ENCODE measurements at regions not wholly inside any gene's neighbourhood (a gene's known extent, or its start where the extent isn't known, plus 50 kb on each side); places are given as distances from the start of the nearest gene placed in this dataset.
"Not testable (repeated sequence)": the region's sequence is repeated elsewhere in the genome, so short reads cannot be mapped to it uniquely, and the experiment has no call there.

DNA sequence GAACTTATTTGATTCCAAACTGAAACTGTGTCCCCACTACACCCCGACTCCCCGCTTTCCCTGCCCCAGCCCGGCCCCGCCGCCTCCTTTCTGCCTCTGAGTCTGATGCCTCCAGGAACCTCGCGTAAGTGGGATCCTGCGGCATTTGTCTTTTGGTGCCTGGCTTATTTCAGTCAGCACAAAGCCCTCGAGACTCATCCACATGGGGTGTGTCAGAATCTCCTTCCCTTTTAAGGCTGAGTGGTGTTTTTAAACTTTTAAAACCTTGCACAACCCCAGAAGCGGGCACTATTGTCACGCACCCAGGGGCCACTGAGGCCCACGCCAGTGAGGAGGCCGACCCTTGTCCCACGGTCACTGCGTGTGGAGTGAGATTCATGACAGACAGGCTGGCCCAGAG is 206.9 kb downstream of the NPIPB11 start:
- peak; percentile 21 for DNase-seq

- DNase-seq, result no peak
Measured at GRCh38 chr16:29198731-29199521, 207.6 kb downstream of the NPIPB11 start.

GRCh38 chr16:29198231-29198630 is 208.3 kb downstream of the NPIPB11 start:
- no peak for DNase-seq

GRCh38 chr16:29197494-29198100 is 208.9 kb downstream of the NPIPB11 start:
- DNase-seq, result not testable (repeated sequence)

DNA sequence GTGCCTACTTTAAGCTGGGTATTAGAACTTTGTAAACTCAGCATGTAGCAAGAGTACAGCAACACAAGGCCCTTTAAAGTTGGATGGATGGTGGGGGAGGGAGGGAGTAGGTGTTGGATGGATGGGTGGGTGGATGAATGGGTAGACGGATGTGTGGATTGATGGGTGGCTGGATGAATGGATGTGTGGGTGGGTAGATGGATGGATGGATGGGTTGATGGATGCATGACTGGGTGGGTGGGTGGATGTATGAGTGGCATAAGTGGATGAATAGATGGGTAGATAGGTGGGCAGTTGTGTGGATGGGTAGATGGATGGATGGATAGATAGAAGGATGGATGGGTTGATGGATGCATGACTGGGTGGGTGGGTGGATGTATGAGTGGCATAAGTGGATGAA is 209.8 kb downstream of the NPIPB11 start:
- DNase-seq, result not testable (repeated sequence)

- peak; percentile 64 for DNase-seq
Measured at GRCh38 chr16:29195116-29195872, 210.4 kb downstream of the LAT start.

DNA sequence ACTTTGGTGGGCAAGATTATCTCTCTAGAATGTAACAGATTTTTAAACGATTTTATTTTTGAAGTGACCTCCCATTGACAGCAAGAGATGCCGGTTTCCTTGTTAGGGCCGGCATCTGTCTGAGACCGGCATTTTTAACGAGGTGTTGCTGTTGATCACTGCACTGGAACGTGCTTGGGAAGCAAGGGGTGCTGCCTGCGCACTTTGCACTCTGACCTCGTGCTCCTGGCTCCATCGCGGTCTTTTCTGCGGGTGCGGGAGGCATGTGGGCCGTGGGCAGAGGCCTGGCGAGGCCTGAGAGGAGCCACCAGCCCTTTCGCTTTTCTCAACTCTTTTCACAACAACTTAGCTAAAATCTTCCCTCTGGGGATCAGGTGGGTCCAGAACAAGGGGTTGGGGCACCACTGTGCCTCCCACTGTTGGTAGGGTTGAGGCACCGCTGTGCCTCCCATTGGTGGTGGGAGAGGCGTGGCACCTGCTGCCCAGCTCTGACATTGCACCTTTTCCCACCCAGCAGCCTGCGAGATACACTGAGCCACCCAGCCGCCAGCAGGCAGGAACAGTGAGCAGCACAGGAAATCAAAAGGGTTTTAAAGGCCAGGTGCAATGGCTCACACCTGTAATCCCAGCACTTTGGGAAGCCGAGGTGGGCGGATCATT is 209.5 kb downstream of the LAT start:
- not testable (repeated sequence) for DNase-seq

DNA sequence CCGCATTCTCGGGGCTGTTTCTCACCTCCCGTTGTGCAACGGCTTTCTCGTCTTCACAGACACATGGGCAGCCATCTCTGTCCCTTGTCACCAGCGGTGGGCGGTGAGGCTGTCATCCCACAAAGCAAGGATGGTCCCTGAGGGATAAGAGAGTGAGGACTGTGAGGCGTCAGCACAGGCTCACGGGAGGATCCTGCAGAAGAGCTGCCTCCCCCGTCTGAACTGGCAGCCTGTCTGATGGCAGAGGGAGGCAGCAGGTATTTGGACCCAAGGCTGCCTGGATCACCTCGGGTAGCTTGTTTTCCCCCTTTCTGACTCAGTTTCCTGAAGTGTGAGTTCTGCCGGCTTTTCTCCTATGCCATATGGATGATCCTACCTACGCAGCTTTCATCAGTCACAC is 208.8 kb downstream of the LAT start:
- not testable (repeated sequence) for DNase-seq

GRCh38 chr16:29193248-29193574 is 208.4 kb downstream of the LAT start:
- not testable (repeated sequence) for DNase-seq

DNA sequence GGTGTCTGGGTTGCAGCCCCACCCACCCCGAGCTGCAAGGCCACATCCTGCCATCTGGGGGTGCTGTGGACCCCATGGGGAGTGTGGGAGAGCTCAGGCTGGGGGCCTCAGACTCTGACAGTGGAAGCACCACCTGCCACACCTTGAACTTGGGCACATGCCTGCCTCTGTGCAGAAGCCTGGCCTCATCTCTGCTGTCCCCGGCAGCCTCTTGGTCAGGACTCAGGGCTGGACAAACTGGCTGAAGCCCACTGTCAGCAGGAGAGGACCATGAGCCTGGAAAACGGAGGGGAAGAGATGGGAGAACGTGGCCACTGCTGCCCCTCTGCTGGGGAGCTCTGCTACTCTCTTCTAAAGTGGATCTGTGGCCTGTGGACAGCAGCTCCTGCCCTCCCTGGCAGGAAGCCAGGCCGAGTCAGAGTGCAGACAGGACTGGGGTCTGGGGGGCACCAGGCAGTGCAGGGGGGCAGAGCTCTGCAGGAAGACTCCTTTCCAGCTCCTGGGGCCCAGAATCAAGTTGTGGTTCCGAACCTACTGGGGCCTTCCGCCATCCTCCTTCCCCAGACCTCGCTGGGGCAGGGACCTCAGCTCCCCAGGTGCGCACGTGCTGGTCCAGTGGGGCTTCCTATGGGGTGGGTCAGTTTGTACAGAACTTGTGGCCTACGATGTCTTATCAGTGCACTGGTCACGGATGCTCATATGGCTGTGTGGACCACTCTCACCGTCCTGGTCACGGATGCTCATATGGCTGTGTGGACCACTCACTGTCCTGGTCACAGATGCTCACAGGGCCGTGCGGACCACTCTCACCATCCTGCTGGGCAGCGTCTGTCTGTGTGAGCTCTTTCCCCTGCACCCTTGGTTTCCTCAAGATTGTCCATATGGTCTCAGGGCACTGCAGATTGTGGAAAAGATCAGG is 207.7 kb downstream of the LAT start:
- no peak for DNase-seq

DNA sequence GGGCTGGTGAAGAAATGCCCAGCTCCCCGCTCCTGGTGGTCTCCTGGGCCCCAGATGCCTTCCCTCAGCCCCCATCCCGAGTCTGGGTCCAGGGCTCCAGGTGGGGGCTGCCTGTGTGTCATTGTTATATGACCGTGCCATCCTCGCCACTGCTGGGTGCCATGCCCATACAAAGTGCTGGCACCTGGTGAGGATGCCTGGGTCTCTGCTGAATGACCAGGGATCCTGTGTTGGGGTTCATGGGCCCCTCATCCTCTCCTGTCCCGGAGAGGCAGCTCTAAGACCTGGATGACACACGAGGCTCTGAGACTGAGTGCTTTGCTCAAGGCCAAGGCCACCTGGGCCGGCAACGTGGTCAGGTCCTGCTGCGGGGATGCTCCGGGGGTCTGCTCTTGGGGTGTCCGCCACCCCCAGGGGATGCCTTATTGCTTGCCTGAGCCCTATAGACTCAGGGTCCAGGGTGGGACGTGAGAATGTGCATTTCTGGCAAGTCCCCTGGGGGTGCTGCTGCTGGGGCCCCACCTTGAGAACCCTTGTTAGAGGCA is 206.9 kb downstream of the LAT start:
- DNase-seq, result not testable (repeated sequence)

GRCh38 chr16:29190553-29191431 is 205.9 kb downstream of the LAT start:
- not testable (repeated sequence) for DNase-seq

- not testable (repeated sequence) for DNase-seq
Measured at GRCh38 chr16:29188806-29189205, 204.0 kb downstream of the LAT start.

GRCh38 chr16:29186306-29187220 is 201.7 kb downstream of the LAT start:
- DNase-seq, result not testable (repeated sequence)

DNA sequence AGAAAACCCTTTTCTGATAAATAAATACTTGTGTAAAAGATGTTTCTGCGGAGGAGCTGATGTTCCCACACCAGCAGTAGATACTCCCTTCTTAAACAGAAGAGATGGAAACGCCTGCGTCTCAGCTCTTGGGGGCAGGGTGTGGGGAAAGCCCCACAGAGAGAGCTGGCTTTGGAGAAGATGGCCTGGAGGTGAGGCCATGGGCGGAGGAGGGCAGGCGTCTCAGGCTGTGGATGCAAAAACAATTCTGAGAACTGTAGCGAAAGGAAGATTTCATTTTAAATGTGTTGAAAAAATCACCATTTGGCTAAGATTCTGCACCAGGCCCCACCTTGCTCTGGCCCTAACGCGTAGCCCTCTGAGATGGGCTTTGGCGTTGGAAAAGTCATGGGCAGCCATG is 201.0 kb downstream of the LAT start:
- not testable (repeated sequence) for DNase-seq

- not testable (repeated sequence) for DNase-seq
Measured at GRCh38 chr16:29184738-29185438, 200.0 kb downstream of the LAT start.

GRCh38 chr16:29182940-29183868 is 198.4 kb downstream of the LAT start:
- DNase-seq, result not testable (repeated sequence)

GRCh38 chr16:29182501-29182900 is 197.6 kb downstream of the LAT start:
- no peak for DNase-seq
